H1 (cell line): ENCODE measurements at regions not wholly inside any gene's neighbourhood (a gene's known extent, or its start where the extent isn't known, plus 50 kb on each side); places are given as distances from the start of the nearest gene placed in this dataset.

ENCODE experiments used
- CTCF ChIP-seq, 3 experiments: IDR thresholded peaks; 1 replicate in 2 of 3; 2 replicates in 1 of 3; pipeline versions ENCODE4 v1.5.1 to v1.6.1; 2011; ENCODE audit warnings: low read length in 3 of 3, mild to moderate bottlenecking in 3 of 3, inconsistent platforms in 2 of 3, low read depth in 1 of 3, moderate library complexity in 1 of 3; ENCODE audit not compliant: insufficient read depth in 1 of 3; ENCODE audit errors: control extremely low read depth in 1 of 3
- POLR2A ChIP-seq, 2 experiments: IDR thresholded peaks; 1 replicate in 1 of 2; 2 replicates in 1 of 2; pipeline ENCODE4 v1.6.1; 2011; ENCODE audit warnings: low read depth in 2 of 2, low read length in 2 of 2, mild to moderate bottlenecking in 2 of 2; ENCODE audit errors: control extremely low read depth in 1 of 2
- RNF2 ChIP-seq: fragments of 200-900, 300-1000 bp; sonication (generic); IDR thresholded peaks from 2 replicates; pipeline ENCODE4 v1.7.1; 2016; ENCODE audit warnings: borderline replicate concordance, low read depth, mild to moderate bottlenecking, antibody characterized with exemption, low read length; ENCODE audit not compliant: poor library complexity, severe bottlenecking; ENCODE audit errors: missing control alignments
- TBP ChIP-seq: IDR thresholded peaks from 2 replicates; pipeline ENCODE4 v1.6.1; 2011; ENCODE audit warnings: low read depth, low read length, improper control_type of control experiment

DNA sequence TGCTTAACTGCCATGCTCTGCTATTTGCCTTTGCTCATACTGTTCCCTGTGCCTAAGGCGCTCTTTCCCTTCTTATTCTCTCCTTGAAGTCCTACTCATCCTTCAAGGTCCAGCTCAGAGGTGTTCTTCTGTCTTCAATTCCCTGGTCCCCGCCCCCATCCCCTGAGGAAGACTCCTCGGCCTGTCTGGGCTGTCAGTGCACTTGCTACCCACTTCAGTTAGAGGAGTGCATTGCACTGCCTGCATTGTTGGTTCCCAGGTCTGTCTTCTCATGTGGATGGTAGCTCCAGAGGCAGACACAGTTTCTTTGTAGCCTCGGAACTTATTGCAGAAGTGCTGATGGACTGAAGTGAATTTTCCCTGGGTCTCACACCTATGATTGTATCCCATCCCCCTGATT is 194.0 kb downstream of the C1orf94 start:
- TF ChIP-seq RNF2 (no peak), CTCF (IDR thresholded peaks at IDR 0.05; ENCODE audit: control extremely low read depth in 1 of 3, insufficient read depth in 1 of 3, low read depth in 1 of 3, low read length in 3 of 3) (no peak), TBP (no peak), POLR2A (IDR thresholded peaks at IDR 0.05; ENCODE audit: control extremely low read depth in 1 of 2, low read depth in 2 of 2, low read length in 2 of 2) (no peak)
